Loucy (cell line): ENCODE measurements at regions not wholly inside any gene's neighbourhood (a gene's known extent, or its start where the extent isn't known, plus 50 kb on each side); places are given as distances from the start of the nearest gene placed in this dataset.

ENCODE experiments used
- EZH2phosphoT487 ChIP-seq: fragments of 200-600 bp; IDR thresholded peaks from 2 replicates; pipeline ENCODE4 v1.6.1; 2018; ENCODE audit warnings: antibody characterized with exemption, mild to moderate bottlenecking, moderate library complexity, borderline replicate concordance
- TF ChIP-seq, protein P1 (sequence below): fragments of 200-600 bp; sonication (generic); conservative IDR thresholded peaks from 2 replicates; pipeline ENCODE4 v1.5.1; 2014; ENCODE audit warnings: mild to moderate bottlenecking, antibody characterized with exemption, low read length

DNA sequence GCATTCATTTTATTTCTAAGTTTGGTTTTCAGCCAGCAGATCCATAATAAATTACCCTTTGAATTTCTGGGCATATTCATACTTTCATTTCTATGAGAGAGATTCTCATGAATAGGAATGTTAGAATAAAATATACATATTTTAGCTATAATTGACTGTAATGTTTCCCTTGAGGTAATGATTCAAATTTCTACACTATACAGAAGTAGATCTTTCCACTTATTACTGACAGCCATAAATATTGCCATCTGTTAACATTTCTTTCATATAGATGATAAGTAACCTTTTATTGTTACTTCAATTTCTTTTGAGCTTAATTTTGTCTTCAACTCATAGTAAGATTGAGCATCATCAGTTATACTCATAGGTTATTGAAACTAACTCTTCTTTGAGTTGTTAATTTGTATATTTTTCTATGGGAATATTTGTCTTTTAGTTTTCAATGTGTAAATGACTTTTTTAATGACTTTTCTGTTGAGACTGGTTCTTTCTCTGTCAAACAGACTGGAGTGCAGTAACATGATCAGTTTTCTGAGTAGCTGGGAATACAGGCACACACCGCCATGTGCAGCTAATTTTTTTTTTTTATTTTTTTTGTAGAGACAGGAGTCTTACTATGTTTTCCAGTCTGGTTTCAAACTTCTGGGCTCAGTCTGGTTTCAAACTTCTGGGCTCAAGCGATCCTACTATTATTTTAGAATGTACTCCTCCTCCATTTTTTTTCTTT is 991.6 kb downstream of the SLC6A15 start:
- TF ChIP-seq, protein P1, sequence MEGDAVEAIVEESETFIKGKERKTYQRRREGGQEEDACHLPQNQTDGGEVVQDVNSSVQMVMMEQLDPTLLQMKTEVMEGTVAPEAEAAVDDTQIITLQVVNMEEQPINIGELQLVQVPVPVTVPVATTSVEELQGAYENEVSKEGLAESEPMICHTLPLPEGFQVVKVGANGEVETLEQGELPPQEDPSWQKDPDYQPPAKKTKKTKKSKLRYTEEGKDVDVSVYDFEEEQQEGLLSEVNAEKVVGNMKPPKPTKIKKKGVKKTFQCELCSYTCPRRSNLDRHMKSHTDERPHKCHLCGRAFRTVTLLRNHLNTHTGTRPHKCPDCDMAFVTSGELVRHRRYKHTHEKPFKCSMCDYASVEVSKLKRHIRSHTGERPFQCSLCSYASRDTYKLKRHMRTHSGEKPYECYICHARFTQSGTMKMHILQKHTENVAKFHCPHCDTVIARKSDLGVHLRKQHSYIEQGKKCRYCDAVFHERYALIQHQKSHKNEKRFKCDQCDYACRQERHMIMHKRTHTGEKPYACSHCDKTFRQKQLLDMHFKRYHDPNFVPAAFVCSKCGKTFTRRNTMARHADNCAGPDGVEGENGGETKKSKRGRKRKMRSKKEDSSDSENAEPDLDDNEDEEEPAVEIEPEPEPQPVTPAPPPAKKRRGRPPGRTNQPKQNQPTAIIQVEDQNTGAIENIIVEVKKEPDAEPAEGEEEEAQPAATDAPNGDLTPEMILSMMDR: no peak
- TF ChIP-seq EZH2phosphoT487: no peak
